Hepatocyte (in vitro differentiated cells): ENCODE measurements at regions not wholly inside any gene's neighbourhood (a gene's known extent, or its start where the extent isn't known, plus 50 kb on each side); places are given as distances from the start of the nearest gene placed in this dataset.
"Not testable (repeated sequence)": the region's sequence is repeated elsewhere in the genome, so short reads cannot be mapped to it uniquely, and the experiment has no call there.

Experiments used
- EZH2 ChIP-seq: fragments of 200-600 bp; sonication (generic); IDR thresholded peaks from 2 replicates; pipeline ENCODE4 v1.6.1; 2016; ENCODE audit warnings: antibody characterized with exemption, mild to moderate bottlenecking, borderline replicate concordance
- EZH2phosphoT487 ChIP-seq: fragments of 200-600 bp; sonication (generic); IDR thresholded peaks from one replicate; pipeline ENCODE4 v1.6.1; 2018; ENCODE audit warnings: antibody characterized with exemption, mild to moderate bottlenecking, low read depth, moderate library complexity; ENCODE audit not compliant: unreplicated experiment, severe bottlenecking
- TF ChIP-seq, protein P1 (sequence below): fragments of 200-600 bp; sonication (generic); IDR thresholded peaks from 2 replicates; pipeline ENCODE4 v1.5.1; 2016; ENCODE audit warnings: antibody characterized with exemption, mild to moderate bottlenecking; ENCODE audit not compliant: poor library complexity

DNA sequence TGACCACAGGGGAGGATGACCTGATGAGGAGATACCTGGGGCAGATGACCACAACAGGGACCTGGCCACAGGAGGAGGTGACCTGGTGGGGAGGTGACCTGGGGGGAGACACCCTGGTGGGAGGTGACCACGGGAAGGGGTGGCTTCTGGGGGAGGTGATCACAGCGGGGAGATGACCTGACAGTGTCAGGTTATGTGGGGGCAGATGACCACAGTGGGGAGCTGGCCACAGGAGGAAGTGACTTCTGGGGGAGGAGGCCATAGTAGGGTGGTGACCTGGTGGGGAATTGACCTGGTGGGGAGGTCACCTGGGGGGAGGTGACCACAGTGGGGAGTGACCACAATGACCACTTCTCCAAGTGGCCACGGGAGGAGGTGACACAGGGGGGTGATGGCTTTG lies 4381.5 kb upstream of the TPTE start:
- TF ChIP-seq, protein P1, sequence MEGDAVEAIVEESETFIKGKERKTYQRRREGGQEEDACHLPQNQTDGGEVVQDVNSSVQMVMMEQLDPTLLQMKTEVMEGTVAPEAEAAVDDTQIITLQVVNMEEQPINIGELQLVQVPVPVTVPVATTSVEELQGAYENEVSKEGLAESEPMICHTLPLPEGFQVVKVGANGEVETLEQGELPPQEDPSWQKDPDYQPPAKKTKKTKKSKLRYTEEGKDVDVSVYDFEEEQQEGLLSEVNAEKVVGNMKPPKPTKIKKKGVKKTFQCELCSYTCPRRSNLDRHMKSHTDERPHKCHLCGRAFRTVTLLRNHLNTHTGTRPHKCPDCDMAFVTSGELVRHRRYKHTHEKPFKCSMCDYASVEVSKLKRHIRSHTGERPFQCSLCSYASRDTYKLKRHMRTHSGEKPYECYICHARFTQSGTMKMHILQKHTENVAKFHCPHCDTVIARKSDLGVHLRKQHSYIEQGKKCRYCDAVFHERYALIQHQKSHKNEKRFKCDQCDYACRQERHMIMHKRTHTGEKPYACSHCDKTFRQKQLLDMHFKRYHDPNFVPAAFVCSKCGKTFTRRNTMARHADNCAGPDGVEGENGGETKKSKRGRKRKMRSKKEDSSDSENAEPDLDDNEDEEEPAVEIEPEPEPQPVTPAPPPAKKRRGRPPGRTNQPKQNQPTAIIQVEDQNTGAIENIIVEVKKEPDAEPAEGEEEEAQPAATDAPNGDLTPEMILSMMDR = not testable (repeated sequence)
- not testable (repeated sequence) for TF ChIP-seq EZH2, EZH2phosphoT487
